ENCODE measurements at regions not wholly inside any gene's neighbourhood (a gene's known extent, or its start where the extent isn't known, plus 50 kb on each side); places are given as distances from the start of the nearest gene placed in this dataset.

DNA sequence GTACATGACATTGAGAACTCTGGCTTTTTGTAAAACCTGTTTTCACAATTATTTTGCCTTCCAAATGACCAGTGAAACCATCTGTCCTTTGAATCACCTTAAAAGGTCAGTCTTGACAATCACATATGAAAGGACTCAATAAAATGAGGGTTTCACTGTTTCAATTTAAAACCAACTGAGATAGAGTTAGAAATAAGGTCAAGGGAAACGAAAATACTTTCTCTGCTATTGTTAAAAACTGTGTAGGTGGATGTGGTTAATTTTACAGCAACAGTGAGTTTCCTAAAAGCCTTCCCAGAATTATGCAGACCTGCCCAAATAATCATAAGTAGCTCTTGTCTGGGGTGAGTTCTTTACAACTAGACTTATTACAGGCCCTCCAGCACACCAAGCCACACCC is 839.9 kb downstream of the RAB28 start:
- TF ChIP-seq, protein P1, sequence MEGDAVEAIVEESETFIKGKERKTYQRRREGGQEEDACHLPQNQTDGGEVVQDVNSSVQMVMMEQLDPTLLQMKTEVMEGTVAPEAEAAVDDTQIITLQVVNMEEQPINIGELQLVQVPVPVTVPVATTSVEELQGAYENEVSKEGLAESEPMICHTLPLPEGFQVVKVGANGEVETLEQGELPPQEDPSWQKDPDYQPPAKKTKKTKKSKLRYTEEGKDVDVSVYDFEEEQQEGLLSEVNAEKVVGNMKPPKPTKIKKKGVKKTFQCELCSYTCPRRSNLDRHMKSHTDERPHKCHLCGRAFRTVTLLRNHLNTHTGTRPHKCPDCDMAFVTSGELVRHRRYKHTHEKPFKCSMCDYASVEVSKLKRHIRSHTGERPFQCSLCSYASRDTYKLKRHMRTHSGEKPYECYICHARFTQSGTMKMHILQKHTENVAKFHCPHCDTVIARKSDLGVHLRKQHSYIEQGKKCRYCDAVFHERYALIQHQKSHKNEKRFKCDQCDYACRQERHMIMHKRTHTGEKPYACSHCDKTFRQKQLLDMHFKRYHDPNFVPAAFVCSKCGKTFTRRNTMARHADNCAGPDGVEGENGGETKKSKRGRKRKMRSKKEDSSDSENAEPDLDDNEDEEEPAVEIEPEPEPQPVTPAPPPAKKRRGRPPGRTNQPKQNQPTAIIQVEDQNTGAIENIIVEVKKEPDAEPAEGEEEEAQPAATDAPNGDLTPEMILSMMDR (IDR thresholded peaks at IDR 0.05): no peak
- no peak for TF ChIP-seq POLR2A (IDR thresholded peaks at IDR 0.05; ENCODE audit: low read length)
- no peak for TF ChIP-seq KDM1A (IDR thresholded peaks at IDR 0.05; ENCODE audit: low read depth)
- TF ChIP-seq MYC (IDR thresholded peaks at IDR 0.05; ENCODE audit: borderline replicate concordance, low read length): no peak
- TF ChIP-seq, protein P2, sequence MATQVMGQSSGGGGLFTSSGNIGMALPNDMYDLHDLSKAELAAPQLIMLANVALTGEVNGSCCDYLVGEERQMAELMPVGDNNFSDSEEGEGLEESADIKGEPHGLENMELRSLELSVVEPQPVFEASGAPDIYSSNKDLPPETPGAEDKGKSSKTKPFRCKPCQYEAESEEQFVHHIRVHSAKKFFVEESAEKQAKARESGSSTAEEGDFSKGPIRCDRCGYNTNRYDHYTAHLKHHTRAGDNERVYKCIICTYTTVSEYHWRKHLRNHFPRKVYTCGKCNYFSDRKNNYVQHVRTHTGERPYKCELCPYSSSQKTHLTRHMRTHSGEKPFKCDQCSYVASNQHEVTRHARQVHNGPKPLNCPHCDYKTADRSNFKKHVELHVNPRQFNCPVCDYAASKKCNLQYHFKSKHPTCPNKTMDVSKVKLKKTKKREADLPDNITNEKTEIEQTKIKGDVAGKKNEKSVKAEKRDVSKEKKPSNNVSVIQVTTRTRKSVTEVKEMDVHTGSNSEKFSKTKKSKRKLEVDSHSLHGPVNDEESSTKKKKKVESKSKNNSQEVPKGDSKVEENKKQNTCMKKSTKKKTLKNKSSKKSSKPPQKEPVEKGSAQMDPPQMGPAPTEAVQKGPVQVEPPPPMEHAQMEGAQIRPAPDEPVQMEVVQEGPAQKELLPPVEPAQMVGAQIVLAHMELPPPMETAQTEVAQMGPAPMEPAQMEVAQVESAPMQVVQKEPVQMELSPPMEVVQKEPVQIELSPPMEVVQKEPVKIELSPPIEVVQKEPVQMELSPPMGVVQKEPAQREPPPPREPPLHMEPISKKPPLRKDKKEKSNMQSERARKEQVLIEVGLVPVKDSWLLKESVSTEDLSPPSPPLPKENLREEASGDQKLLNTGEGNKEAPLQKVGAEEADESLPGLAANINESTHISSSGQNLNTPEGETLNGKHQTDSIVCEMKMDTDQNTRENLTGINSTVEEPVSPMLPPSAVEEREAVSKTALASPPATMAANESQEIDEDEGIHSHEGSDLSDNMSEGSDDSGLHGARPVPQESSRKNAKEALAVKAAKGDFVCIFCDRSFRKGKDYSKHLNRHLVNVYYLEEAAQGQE (IDR thresholded peaks at IDR 0.05): no peak
- TF ChIP-seq, protein P3, sequence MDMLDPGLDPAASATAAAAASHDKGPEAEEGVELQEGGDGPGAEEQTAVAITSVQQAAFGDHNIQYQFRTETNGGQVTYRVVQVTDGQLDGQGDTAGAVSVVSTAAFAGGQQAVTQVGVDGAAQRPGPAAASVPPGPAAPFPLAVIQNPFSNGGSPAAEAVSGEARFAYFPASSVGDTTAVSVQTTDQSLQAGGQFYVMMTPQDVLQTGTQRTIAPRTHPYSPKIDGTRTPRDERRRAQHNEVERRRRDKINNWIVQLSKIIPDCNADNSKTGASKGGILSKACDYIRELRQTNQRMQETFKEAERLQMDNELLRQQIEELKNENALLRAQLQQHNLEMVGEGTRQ (IDR thresholded peaks at IDR 0.05): no peak
- TF ChIP-seq, protein P4, sequence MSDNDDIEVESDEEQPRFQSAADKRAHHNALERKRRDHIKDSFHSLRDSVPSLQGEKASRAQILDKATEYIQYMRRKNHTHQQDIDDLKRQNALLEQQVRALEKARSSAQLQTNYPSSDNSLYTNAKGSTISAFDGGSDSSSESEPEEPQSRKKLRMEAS (IDR thresholded peaks at IDR 0.05): no peak
- no peak for TF ChIP-seq EP300 (IDR thresholded peaks at IDR 0.05)
- TF ChIP-seq ZSCAN20 (CRISPR knock-in tag; IDR thresholded peaks at IDR 0.05): no peak
- TF ChIP-seq JUN (IDR thresholded peaks at IDR 0.05): no peak
- TF ChIP-seq, protein P5, sequence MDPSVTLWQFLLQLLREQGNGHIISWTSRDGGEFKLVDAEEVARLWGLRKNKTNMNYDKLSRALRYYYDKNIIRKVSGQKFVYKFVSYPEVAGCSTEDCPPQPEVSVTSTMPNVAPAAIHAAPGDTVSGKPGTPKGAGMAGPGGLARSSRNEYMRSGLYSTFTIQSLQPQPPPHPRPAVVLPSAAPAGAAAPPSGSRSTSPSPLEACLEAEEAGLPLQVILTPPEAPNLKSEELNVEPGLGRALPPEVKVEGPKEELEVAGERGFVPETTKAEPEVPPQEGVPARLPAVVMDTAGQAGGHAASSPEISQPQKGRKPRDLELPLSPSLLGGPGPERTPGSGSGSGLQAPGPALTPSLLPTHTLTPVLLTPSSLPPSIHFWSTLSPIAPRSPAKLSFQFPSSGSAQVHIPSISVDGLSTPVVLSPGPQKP (IDR thresholded peaks at IDR 0.05; ENCODE audit: low read depth, low read length): no peak
- TF ChIP-seq MAFK (IDR thresholded peaks at IDR 0.05; ENCODE audit: partially characterized antibody): no peak
- TF ChIP-seq SMC3 (IDR thresholded peaks at IDR 0.05): no peak
